ENCODE measurements at regions not wholly inside any gene's neighbourhood (a gene's known extent, or its start where the extent isn't known, plus 50 kb on each side); places are given as distances from the start of the nearest gene placed in this dataset.

GRCh38 chr15:77824361-77825251 lies 191.9 kb upstream of the LINGO1 start:
- Histone ChIP-seq H3K9ac (ENCODE audit: insufficient read depth in 1 of 2, low read length in 2 of 2) (no peak overlapping the region), H3K36me3 (ENCODE audit: control insufficient read depth in 4 of 4, insufficient read depth in 4 of 4, low read length in 4 of 4) (no peaks in the 10 kb centered on the region), H3K4me1 (ENCODE audit: control insufficient read depth in 5 of 5, insufficient read depth in 5 of 5, low read length in 5 of 5) (peaks cover 0 to 8% (median 0%) of the 10 kb centered on the region in 5 donors), H3K27me3 (ENCODE audit: control insufficient read depth in 3 of 3, insufficient read depth in 3 of 3, low read length in 2 of 3) (peaks cover 0 to 18% (median 15%) of the 10 kb centered on the region in 3 donors), H3K4me3 (no peak overlapping the region), H3K27ac (ENCODE audit: low read depth in 1 of 2, low read length in 1 of 2) (no peak overlapping the region), H3K9me3 (ENCODE audit: control insufficient read depth in 4 of 4, insufficient read depth in 3 of 4, low read length in 3 of 4) (no peaks in the 10 kb centered on the region)
- no peak for TF ChIP-seq CTCF (IDR thresholded peaks at IDR 0.05; ENCODE audit: control extremely low read depth, extremely low read depth)
- no peak for DNase-seq
- 80 to 89% methylated on average over 13 of the region's 13 CpGs for WGBS, 2 donors
- ATAC-seq (ENCODE audit: insufficient read depth, low FRiP score) = no peak

DNA sequence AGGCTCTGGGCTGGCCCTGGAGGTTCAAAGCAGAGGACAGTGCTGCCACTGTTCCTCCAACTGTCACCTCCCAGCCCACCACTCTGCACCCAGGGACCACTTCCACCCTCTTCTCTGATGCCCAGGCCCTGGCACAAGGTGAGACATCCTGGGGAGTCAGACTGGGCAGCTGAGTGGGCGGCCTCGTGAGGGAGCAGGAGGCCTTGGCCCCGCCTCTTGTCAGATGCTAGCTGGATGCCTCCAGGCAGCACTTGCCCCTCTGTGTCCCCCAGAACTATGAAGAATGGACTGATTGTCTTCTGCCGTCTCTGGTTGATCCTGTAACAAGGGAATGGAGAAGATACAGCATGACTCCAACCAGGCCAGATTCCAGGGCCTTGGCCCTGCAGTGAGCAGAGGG lies 191.0 kb upstream of the LINGO1 start:
- Histone ChIP-seq H3K4me3 (no peak overlapping the region), H3K27me3 (ENCODE audit: control insufficient read depth in 3 of 3, insufficient read depth in 3 of 3, low read length in 2 of 3) (peaks cover under 1 to 18% (median 15%) of the 10 kb centered on the region in 3 donors)
- ATAC-seq (ENCODE audit: insufficient read depth, low FRiP score) = no peak

DNA sequence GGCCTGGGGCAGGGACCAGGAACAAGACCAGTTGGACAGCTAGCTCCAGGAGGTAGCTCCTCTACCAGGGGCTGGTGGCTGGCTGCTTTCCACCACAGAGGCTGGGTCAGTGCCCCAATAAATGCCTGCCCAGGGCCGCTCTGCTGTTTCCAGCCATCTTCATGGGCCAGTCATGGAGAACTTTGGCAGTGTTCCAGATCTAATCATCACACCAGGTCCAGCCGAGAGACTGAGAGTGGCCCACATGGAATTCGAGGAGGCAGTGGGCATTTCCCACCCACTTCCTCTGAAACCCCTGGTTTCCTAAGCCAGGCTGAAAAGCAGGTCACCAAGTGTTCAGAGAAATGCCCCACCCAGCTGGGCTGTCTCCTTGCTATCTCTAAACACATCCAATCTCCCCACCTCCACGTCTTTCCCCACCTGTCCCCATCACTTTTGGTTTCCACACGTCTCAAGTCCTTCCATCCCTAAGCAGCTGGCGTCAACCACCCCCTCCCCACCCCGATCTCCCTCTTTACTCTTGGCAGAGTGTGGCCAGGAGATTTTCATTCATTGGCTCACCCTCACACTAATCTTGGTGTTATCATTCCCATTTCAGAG lies 190.0 kb upstream of the LINGO1 start:
- TF ChIP-seq CTCF (IDR thresholded peaks at IDR 0.05; ENCODE audit: control extremely low read depth, extremely low read depth) = no peak
- no peak for ATAC-seq (ENCODE audit: insufficient read depth, low FRiP score)
- DNase-seq = no peak
- WGBS, 2 donors = 66 to 76% methylated on average over 7 of the region's 7 CpGs
- Histone ChIP-seq H3K9ac (ENCODE audit: insufficient read depth in 1 of 2, low read length in 2 of 2) (no peak overlapping the region), H3K4me3 (no peak overlapping the region), H3K4me1 (ENCODE audit: control insufficient read depth in 5 of 5, insufficient read depth in 5 of 5, low read length in 5 of 5) (peaks cover 0 to 13% (median 0%) of the 10 kb centered on the region in 5 donors), H3K27ac (ENCODE audit: low read depth in 1 of 2, low read length in 1 of 2) (no peak overlapping the region), H3K9me3 (ENCODE audit: control insufficient read depth in 4 of 4, insufficient read depth in 3 of 4, low read length in 3 of 4) (peaks cover 0 to 2% (median 0%) of the 10 kb centered on the region in 4 donors), H3K27me3 (ENCODE audit: control insufficient read depth in 3 of 3, insufficient read depth in 3 of 3, low read length in 2 of 3) (peaks cover 7 to 27% (median 21%) of the 10 kb centered on the region in 3 donors), H3K36me3 (ENCODE audit: control insufficient read depth in 4 of 4, insufficient read depth in 4 of 4, low read length in 4 of 4) (no peaks in the 10 kb centered on the region)

More for the DNA sequence above, 191.0 kb upstream of the LINGO1 start:
- no peak overlapping the region for H3K27ac ChIP-seq (ENCODE audit: low read depth in 1 of 2, low read length in 1 of 2)
- WGBS, 2 donors = 80 to 92% methylated on average over 4 of the region's 4 CpGs
- DNase-seq = no peak
- no peak for TF ChIP-seq CTCF (IDR thresholded peaks at IDR 0.05; ENCODE audit: control extremely low read depth, extremely low read depth)
- no peaks in the 10 kb centered on the region for H3K36me3 ChIP-seq (ENCODE audit: control insufficient read depth in 4 of 4, insufficient read depth in 4 of 4, low read length in 4 of 4)
- peaks cover 0 to 2% (median 0%) of the 10 kb centered on the region in 4 donors for H3K9me3 ChIP-seq (ENCODE audit: control insufficient read depth in 4 of 4, insufficient read depth in 3 of 4, low read length in 3 of 4)
- H3K9ac ChIP-seq (ENCODE audit: insufficient read depth in 1 of 2, low read length in 2 of 2) = no peak overlapping the region
- peaks cover 0 to 11% (median 0%) of the 10 kb centered on the region in 5 donors for H3K4me1 ChIP-seq (ENCODE audit: control insufficient read depth in 5 of 5, insufficient read depth in 5 of 5, low read length in 5 of 5)
